NCI-H748 (cell line): ENCODE measurements at regions not wholly inside any gene's neighbourhood (a gene's known extent, or its start where the extent isn't known, plus 50 kb on each side); places are given as distances from the start of the nearest gene placed in this dataset.
A peak's percentile ranks its signal among the peaks of the same experiment; 100 is the strongest.
"Not testable (repeated sequence)": the region's sequence is repeated elsewhere in the genome, so short reads cannot be mapped to it uniquely, and the experiment has no call there.

Experiments
- DNase-seq: peaks from one replicate; lab custom pipeline; 2025; ENCODE audit not compliant: unreplicated experiment; lab: John Stamatoyannopoulos, UW

DNA sequence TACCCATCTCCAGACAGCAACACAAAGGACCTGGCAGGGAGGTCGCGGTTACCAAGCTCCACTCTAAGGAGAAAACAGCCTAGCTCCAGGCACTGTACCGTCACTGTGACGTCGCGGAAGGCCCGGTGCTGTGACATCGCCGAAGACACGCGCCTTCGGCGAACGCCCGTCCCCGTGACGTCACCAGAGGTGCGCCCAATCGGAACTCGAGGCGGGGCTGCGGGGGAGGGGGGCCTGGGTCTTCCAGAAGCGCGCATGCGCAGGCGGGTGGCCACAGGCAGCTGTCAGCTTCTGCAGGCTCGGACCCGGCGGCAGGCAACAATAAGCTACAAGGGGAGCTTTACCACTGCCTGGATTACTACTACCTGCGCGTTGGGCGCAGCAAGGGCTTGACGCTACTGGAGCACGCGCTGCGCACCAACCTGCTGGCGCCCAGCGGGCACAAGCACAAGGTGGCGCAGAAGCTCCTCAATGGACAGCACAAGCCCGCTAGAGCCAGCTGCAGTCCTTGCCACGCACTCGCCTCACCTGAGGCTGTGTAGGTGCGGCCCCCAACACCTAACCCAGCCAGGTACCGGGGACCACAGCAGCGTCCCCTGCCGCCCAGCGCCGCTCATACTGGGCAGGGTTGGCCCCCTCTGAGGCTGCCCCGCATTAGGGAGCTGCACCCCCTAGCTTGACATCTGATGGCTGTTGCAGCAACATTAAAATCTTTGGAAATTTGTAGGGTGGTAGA is 208.4 kb downstream of the TPST1 start:
- DNase-seq = peak; percentile 96

DNA sequence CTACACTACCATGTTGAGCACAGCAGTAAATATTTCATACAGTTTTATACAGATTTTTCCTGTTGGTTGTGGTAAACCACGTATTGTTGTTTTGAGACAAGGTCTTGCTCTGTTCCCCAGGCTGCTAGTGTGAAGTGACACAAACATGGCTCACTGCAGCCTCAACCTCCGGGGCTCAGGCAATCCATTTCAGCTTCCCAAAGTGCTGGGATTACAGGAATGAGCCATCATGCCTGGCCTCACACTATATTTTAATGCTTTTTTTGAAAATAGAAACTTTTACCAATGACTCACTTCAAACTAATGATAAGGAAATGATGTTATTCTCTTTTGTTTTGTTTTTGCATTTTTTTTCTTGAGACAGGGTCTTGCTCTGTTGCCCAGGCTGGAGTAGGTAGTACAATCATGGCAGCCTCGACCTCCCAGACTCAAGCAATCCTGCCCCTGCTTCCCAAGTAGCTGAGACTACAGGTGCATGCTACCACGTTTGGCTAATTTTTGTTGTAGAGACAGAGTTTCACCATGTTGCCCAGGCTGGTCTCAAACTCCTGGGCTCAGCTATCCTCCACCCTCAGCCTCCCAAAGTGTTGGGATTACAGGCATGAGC is 210.6 kb downstream of the TPST1 start:
- DNase-seq = no peak

DNA sequence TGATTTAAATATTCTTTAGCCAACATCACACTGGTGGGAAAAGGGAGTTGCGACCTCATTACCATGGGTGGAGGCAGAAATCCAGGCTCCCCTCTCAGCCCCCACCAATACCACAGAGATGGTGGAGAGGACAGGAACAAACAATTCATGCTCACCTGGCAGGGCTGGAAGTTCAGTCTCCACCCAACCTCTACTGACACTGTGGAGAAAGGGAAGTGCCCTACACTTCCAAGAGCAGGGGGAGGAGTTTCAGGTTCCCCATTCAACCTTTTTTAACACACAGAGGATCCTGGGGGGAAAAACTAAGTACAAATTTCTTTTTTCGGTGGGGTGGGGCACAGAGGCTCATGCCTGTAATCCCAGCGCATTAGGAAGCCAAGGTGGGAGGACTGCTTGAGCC is 210.1 kb upstream of the KCTD7 start:
- DNase-seq = no peak

DNA sequence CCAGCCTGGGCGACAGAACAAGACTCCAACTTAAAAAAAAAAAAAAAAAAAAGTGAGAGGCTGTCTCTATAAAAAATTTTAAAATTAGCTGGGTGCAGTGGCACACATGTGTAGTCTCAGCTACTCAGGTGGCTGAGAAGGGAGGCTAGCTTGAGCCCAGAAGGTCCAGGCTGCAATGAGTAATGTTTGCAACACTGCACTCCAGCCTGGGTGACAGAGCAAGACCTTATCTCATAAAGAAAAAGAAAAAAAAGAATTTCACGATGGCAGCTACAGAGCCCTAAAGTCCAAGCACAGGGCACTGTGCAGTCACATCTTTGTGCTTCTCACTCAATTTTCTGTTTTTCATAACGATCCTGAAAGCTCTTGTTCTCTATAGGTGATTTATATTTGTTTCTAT is 209.5 kb upstream of the KCTD7 start:
- DNase-seq = no peak

DNA sequence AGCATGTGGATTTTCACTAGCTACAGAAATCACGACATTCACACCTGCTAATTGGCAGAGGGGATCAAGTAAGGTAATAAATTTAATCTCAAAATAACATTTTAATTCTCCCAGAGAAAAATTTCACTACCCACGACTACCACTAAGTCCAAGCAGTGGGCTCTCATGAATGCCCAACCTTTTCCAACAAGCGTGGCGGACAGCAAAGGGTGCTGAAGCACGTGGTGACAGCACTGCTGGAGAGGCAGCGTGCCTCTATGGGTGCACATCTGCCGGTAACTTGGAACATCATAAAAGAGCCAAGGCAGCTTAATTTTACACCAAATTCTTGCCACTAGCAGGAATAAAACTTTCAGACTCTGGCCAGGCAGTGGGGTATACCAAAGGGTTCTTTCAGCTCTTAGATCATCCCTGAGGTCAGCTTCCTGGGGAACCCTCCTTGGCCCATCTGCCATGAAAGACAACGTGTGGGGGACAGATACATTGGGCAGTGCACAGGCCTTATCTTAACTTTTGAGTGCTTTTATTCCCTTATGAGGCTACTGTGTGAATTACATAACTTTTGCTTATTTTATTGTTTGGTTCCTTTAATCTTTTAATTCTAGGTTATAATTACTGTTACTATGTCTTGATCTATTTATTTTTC is 206.7 kb upstream of the KCTD7 start:
- DNase-seq = no peak

DNA sequence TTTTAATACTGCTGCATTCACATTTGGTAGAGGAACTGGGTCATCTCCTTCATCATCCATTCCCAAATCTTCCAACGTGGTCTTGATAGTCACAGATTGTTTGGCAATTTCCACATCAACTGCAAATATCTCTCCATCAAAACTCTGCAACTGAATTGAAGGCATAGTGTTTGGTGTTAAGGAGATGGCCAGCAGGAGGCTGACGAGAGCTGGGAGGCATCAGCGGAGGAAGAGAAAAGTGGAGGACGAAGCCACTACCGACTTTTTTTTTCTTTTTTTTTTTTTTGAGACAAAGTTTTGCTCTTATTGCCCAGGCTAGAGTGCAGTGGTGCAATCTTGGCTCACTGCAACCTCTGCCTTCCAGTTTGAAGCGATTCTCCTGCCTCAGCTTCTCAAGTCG is 205.0 kb upstream of the KCTD7 start:
- DNase-seq = no peak

DNA sequence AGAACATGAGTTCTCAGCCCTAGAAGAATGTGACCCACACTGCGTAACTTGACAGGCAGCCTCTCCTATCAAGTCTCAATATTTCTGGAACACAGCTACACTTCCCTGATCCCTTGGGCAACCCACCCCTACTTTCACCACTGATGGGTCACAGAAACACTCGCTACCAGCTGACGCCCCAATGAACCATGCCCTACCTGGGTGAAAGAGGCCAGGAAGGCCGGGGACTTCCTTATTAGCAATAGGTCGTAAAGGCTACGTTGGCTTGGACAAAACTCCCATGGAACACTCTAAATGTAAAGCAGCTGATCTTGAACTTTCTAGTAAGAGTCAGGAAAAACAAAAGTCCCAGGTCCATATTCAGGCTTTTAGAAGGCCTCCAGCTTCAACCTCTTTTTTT is 202.3 kb upstream of the KCTD7 start:
- no peak for DNase-seq

DNA sequence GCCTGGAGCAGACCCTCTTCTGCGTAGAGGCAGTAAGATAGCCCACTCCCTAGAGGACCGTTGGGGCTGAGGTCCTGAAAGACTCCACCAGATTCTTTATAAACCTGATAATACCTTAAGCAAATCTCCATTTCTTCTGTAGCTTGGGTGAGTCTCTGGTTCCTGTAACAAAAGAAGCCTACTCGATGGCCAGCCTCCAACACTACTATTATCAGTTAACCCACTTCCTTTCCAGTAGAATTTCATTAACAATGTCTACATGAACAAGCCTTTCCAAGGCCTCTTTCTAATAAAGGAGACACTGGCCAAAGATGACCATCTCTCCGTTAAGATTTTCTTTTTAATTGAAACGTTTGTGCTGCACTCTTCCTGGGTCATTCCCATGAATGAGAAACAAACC is 201.7 kb upstream of the KCTD7 start:
- DNase-seq = no peak

DNA sequence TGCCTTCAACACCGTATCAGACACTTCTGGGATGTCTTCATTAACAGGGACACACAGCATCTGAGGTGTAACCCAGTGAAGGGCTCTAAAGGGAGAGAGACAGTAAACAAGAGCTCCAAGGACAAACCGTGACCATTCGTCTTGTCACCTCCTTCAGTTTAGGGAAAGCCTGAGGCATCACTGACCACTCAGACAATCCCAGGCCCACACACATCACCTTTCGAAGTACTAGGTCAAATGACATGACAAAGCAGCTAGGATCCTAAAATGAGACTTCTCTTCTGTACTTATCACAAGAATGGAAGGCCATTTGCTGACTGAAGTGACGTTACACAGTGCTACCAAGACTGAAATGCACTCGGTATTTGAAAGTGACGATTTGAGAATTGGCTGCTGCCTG is 200.7 kb upstream of the KCTD7 start:
- DNase-seq = no peak

DNA sequence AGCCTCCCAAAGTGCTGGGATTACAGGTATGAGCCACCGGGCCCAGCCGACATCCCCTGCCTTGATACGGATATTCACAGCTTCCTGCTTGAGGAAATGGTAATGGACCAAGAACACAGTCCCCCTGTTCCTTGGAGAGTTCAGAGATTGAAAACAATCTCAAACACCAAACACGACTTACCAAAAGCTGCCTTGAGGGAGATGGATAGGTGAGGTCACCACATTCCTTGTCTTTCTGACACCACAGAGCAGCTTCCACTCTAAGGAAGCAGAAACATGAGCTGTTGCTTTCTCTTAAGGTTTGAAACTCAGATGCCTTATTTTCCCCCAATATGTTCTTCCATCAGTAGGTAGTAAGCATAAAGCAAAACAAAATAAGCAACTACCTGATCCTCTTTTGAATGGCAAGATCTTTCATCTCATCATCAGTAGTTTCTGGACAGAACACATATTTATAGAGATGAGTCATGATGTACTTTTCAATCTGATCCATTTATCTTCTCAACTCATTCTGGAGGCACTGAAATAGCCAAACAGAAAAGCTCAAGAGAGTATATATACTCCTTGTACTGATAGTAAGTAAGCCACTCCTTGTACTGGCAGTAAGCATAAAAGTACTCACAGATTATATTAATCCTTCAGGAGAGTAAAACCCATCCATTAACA is 199.1 kb upstream of the KCTD7 start:
- DNase-seq = no peak

DNA sequence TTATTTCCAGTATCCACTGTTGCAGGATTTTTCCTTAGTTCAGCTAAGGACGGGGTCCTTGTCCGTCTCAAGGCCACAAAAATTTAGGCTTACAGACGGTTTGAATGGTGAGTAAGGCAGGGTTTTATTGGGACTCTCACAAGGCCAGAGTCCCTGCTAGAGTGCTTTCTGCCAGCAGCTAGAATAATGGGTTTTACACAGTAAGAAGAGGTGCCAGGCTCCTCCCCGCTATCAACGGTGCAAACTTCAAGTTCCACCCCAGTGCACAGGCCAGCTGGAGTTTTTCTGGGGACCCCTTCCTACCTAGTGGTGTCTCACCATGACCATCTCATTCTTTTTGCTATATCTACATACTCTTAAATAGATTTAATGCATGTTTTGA is 198.5 kb upstream of the KCTD7 start:
- DNase-seq = no peak

DNA sequence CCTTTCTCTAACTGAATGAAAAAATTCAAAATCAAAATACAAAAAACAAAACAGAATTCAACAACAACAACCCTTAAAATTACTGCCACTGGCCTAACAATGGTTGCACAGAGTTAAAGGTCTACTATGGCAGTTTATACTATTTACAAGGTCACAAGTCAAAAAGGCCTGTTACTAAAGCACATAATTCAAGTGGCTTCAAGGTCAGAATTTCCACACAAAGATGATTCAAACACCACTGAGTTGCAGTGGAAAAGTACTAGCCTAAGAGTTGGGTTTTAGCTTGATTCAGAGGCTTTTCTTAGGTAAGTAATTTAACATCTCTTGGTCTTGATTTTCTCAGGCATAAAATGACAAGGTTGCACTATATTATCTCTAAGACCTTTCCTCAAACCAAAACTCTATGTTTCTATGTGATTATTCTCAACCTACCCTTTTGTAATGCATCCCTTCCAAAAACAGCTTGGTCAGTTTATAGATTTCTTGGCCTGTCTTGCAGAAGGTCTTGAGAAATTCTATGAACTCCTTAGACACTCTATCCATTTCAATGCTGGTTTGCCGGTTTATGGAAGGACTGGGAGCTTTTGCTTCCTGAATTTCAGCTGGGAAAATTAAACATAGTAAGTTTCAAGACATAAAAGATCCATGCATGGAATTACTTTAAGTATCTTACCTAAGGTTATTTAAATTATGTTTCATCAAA is 189.8 kb upstream of the KCTD7 start:
- DNase-seq = not testable (repeated sequence)

DNA sequence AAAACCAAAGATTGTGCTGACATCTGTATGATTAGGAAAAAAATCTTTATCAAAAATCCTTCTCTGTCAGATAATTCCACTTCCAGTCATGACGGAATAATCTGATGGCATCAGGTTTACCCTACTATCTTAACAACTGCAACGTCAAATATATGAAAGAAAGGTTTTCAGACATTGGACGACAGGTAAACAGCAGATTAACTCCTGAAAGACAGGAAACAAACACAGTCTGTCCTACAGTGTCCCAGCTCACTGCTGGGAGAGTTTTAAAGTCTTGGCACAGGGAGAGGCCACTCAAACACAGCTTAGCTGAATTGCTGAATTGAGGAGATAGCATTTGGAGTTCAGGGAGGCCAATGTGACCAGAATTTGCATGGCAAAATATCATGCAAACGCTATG is 186.3 kb upstream of the KCTD7 start:
- no peak for DNase-seq

DNA sequence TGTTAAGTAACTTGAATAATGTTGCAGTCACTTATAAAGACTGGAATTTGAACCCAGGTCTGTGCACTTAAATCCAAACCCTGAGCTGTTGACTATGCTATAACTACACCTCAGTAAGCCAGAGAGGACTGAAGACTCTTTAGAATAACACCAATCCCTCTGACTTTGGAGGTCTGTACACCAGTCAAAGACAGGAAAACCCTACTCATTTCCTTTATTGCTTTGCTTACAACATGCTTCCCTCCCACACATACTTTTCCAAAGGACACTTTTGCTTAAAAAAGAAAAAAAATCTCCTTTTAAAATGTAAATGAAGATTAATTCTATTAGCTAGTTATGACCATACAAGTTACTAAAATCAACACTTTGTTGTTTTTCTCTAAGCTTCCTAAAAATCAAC is 184.7 kb upstream of the KCTD7 start:
- DNase-seq = no peak

DNA sequence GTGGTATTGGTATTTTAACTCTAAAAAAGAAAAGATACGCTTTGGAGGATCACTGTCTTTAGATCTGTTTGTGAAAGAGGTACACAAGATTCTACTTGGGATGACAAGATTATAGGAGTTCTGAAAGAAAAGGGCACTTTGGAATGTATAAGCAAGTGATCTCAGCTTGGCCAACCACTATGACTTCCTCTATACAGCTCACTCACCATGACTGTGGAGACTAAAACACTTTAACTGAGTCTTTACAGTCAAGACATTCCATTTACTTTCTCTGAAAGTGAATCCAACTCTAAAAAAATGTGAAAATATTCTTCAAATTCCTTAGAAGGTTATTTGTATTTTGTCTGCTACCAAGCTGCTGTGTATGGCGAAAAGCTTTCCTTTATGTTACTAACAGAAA is 181.7 kb upstream of the KCTD7 start:
- not testable (repeated sequence) for DNase-seq

DNA sequence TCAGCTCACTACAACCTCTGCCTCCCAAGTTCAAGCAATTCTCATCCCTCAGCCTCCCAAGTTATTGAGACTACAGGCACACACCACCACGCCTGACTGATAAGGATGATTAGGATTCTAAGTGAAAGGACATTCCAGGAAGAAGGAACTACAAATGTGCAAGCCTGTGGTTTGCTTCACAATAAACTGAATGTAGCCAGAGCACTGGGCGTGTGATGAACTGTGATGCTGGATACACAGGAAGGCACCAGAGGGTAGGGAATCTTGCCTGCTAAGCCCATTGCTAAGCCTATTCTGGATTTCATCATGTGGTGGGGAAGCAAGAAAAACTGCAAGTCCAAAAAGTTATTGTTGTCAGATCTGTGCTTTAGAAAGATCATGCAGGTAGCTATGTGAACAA is 177.9 kb upstream of the KCTD7 start:
- not testable (repeated sequence) for DNase-seq

DNA sequence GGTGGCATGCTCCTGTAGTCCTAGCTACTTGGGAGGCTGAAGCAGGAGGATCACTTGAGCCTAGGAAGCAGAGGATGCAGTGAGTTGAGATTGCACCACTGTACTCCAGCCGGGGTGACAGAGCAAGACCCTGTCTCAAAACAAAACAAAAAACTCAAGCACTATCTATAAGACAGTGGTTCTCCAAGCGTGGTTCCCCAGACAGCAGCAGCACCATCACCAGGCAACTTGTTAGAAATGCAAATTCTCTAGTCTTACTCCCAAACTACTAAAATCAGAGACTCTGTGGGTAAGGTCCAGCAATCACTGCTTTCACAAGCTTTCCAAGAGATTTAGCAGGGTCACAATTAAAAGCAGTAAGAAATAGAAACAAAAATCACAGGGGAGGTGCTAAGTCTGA is 177.0 kb upstream of the KCTD7 start:
- DNase-seq = not testable (repeated sequence)

DNA sequence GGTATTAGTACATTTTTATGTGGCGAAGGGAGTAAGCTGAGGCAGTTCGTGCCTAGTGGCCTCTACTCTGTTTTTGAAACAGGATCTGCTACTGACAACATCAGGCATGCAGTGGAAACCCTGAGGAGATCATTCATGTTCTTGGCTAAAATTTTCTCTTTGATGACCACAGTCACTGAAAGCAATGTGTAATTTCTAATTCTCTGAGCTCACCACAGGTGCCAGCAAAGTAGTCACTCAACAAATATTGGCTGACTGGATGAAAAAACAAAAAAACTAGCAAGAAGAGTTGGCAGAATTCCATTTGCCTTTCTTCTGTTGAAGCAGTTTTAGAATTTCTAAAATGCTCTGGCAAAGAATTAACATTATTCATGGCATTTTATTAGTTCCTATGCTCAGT is 176.5 kb upstream of the KCTD7 start:
- no peak for DNase-seq

DNA sequence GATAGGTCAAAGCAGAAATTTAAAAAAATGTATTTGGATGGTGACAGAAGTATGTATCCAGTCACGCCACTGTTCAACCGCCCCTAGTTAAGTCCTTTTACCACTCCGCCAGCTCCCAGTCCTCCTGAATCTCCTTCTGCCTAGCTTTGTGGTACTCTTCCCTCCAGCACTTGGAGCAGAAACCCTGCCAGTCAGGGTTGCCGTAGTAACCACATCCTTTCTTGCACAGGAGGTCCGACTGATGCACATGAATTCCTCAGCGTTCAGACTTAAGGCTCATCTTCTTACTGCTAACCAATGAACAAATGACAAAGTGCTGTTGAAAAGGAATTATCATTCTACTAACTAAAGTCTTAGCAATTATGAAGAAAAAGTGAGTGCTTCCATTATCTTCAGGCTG is 175.3 kb upstream of the KCTD7 start:
- DNase-seq = no peak

DNA sequence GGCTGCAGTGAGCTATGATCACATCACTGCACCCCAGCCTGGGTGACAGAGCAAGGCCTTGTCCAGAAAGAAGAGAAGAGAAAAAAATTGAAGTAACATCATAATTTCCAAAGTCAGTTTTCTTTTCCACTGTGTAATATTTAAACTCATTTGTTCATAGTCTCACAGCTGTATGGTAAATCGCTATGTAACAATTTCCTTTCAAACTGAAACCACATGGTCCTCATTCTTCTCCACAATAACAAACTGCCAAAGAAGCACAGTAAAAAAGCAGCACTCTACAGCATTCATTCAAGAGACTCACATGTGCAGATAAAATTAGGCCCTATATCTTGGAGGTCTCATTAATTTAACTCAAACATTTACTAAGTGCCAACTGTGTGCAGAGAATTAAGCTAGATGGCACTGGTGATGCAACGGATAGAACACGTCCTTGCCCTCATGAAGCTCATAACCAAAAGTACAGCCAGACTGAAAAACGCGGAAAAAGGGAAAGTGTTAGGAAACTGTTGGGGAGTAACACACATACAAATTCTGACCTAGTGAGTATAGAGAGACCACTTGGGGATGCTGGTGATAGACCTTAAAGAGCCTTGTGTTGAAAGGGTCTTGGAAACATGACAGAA is 174.0 kb upstream of the KCTD7 start:
- DNase-seq = no peak

DNA sequence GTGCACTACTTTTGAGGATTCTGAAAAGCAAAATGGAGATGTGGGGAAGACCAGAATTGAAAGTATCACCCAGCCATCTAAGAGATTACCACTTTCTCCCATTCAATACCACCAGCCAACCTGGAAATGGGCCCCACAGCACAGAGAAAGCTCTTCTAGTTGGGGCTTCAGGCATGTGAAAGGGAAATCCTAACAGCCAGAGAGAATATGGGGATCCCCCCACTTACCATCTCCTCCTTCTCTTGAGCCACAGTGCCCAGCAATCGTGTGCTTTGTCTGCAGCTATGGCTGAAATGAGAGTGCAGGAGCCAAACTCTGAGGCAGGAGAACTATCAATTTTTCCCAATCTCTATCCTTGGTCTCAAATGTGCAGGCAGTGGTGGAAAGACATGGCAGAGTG is 173.2 kb upstream of the KCTD7 start:
- not testable (repeated sequence) for DNase-seq
